ENCODE measurements at regions not wholly inside any gene's neighbourhood (a gene's known extent, or its start where the extent isn't known, plus 50 kb on each side); places are given as distances from the start of the nearest gene placed in this dataset.

DNA sequence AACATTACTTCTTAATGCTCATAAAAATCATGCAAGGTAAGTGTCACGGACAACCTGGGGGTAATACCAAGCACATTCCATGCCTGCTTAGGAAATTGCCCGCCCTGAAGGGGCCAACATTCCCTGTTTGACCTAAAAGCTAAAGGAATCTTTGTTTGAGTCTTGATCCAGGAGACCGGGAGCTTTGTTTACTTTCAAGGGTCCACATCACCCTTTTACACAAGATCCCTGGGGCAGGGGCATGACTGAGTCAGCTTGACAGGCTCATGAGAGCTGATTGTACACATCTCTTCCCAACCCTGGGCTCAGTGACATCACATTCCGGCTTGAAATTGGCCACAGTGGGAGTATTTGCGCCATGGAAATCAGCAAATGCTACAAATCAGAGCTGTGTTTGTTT lies 248.1 kb upstream of the HABP2 start:
- Mint-ChIP-seq H3K27ac (no peak overlapping the region), H3K27me3 (ENCODE audit: low read depth in 3 of 3) (peaks cover 0 to 2% (median 0%) of the 10 kb centered on the region in 3 donors), H3K36me3 (peaks cover 0 to 5% of the 10 kb centered on the region in 2 donors), H3K9me3 (peaks cover 0 to 3% (median 0%) of the 10 kb centered on the region in 7 donors), H3K4me3 (no peak overlapping the region), H3K4me1 (peaks cover 27% of the 10 kb centered on the region)
- Histone ChIP-seq H3K36me3 (replicated peaks in 1 of 2; ENCODE audit: control insufficient read depth in 1 of 2, insufficient read depth in 2 of 2, low read length in 2 of 2) (no peaks in the 10 kb centered on the region), H3K4me3 (replicated peaks in 1 of 3; ENCODE audit: low read depth in 2 of 3, low read length in 3 of 3) (no peak overlapping the region), H3K4me1 (ENCODE audit: control insufficient read depth in 1 of 2, insufficient read depth in 2 of 2, low read length in 2 of 2) (peaks cover 24 to 38% of the 10 kb centered on the region in 2 donors), H3K79me2 (ENCODE audit: insufficient read depth, low read length) (no peaks in the 10 kb centered on the region), H3K9ac (ENCODE audit: insufficient read depth, low read length, poor library complexity, severe bottlenecking) (no peak overlapping the region), H3K27ac (ENCODE audit: low read depth in 1 of 2, low read length in 2 of 2) (no peak overlapping the region), H2AFZ (ENCODE audit: insufficient read depth, low read depth, low read length, poor library complexity, severe bottlenecking) (no peak overlapping the region), H4K20me1 (ENCODE audit: insufficient read depth, low read length) (no peaks in the 10 kb centered on the region), H3K27me3 (ENCODE audit: control insufficient read depth in 2 of 2, insufficient read depth in 2 of 2, low read length in 2 of 2) (no peaks in the 10 kb centered on the region), H3K9me3 (replicated peaks in 1 of 2; ENCODE audit: control insufficient read depth in 1 of 2, insufficient read depth in 1 of 2, low read length in 2 of 2) (no peaks in the 10 kb centered on the region), H3K4me2 (replicated peaks; ENCODE audit: extremely low read depth, low read length, poor library complexity, severe bottlenecking) (no peak overlapping the region)
- no peak for TF ChIP-seq CTCF (IDR thresholded peaks at IDR 0.05)
- DNase-seq: no peak
- 93% methylated on average over 4 of the region's 5 CpGs for WGBS (ENCODE audit: insufficient coverage)
- intact Hi-C loops (cut with micrococcal nuclease): no loop called here

DNA sequence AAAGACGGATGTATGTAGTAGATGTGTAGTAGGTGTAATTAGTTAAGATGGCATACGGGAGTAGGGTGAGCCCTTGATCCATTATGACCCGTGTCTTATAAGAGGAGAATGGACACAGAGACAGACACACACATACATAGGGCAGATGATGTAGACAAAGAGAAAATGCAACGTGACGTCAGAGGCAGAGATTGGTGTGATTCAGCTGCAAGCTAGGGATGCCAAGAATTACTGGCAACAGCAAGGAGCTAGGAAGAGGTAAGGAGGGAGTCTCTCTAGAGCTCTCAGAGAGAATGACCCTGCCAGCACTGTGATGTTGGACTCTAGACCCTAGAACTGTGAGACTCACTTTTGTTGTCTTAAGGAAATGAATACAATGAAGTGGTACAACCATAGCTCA lies 247.0 kb upstream of the HABP2 start:
- peaks cover 27% of the 10 kb centered on the region for H3K4me1 Mint-ChIP-seq
- intact Hi-C loops (cut with micrococcal nuclease): no loop called here

More for the DNA sequence above, 247.0 kb upstream of the HABP2 start:
- peaks cover 0 to 2% (median 0%) of the 10 kb centered on the region in 3 donors for H3K27me3 Mint-ChIP-seq (ENCODE audit: low read depth in 3 of 3)
- no peak overlapping the region for H3K9ac ChIP-seq (ENCODE audit: insufficient read depth, low read length, poor library complexity, severe bottlenecking)
- H3K4me1 ChIP-seq (ENCODE audit: control insufficient read depth in 1 of 2, insufficient read depth in 2 of 2, low read length in 2 of 2): peaks cover 24 to 38% of the 10 kb centered on the region in 2 donors
- H3K9me3 ChIP-seq (replicated peaks in 1 of 2; ENCODE audit: control insufficient read depth in 1 of 2, insufficient read depth in 1 of 2, low read length in 2 of 2): no peaks in the 10 kb centered on the region
- no peak overlapping the region for H3K4me2 ChIP-seq (replicated peaks; ENCODE audit: extremely low read depth, low read length, poor library complexity, severe bottlenecking)
- no peak overlapping the region for H3K4me3 Mint-ChIP-seq
- H3K36me3 Mint-ChIP-seq: peaks cover 0 to 5% of the 10 kb centered on the region in 2 donors
- H3K79me2 ChIP-seq (ENCODE audit: insufficient read depth, low read length): no peaks in the 10 kb centered on the region
- no peak overlapping the region for H2AFZ ChIP-seq (ENCODE audit: insufficient read depth, low read depth, low read length, poor library complexity, severe bottlenecking)
- no peak overlapping the region for H3K27ac ChIP-seq (ENCODE audit: low read depth in 1 of 2, low read length in 2 of 2)
- no peaks in the 10 kb centered on the region for H3K36me3 ChIP-seq (replicated peaks in 1 of 2; ENCODE audit: control insufficient read depth in 1 of 2, insufficient read depth in 2 of 2, low read length in 2 of 2)
- H3K27me3 ChIP-seq (ENCODE audit: control insufficient read depth in 2 of 2, insufficient read depth in 2 of 2, low read length in 2 of 2): no peaks in the 10 kb centered on the region
- no peaks in the 10 kb centered on the region for H4K20me1 ChIP-seq (ENCODE audit: insufficient read depth, low read length)
- DNase-seq: no peak
- TF ChIP-seq CTCF (IDR thresholded peaks at IDR 0.05): no peak
- no peak overlapping the region for H3K4me3 ChIP-seq (replicated peaks in 1 of 3; ENCODE audit: low read depth in 2 of 3, low read length in 3 of 3)
- WGBS (ENCODE audit: insufficient coverage): 90% methylated on average over 2 of the region's 5 CpGs
- H3K9me3 Mint-ChIP-seq: peaks cover 0 to 3% (median 0%) of the 10 kb centered on the region in 7 donors
- H3K27ac Mint-ChIP-seq: no peak overlapping the region

Measured in CD14-positive monocyte (primary cell).